K562 (cell line): ENCODE measurements at regions not wholly inside any gene's neighbourhood (a gene's known extent, or its start where the extent isn't known, plus 50 kb on each side); places are given as distances from the start of the nearest gene placed in this dataset.

Experiments
- C11orf30 ChIP-seq: fragments of 450-650 bp; IDR thresholded peaks from 2 replicates; pipeline ENCODE4 v1.6.1; 2016; ENCODE audit warnings: low read depth, mild to moderate bottlenecking
- TEAD4 ChIP-seq, 2 experiments: sonication (generic) in 1 of 2; formaldehyde crosslinking in 1 of 2; IDR thresholded peaks; 2 replicates each; pipeline versions ENCODE4 v1.6.1 to v1.8.0; 2012 to 2022; ENCODE audit warnings: borderline replicate concordance in 1 of 2, inconsistent platforms in 1 of 2, low read length in 1 of 2, mild to moderate bottlenecking in 1 of 2, missing genetic modification reagents in 1 of 2
- USF2 ChIP-seq: sonication (generic); formaldehyde crosslinking; IDR thresholded peaks from 2 replicates; pipeline ENCODE4 v1.5.0; 2020; ENCODE audit warnings: missing genetic modification reagents
- TF ChIP-seq, protein P1 (sequence below): sonication (generic); formaldehyde crosslinking; IDR thresholded peaks from 2 replicates; pipeline ENCODE4 v1.9.0; 2022; ENCODE audit warnings: mild to moderate bottlenecking, missing genetic modification reagents
- TF ChIP-seq, protein P2 (sequence below): sonication (generic); formaldehyde crosslinking; IDR thresholded peaks from 2 replicates; pipeline ENCODE4 v1.8.1; 2023; ENCODE audit warnings: mild to moderate bottlenecking, missing genetic modification reagents

DNA sequence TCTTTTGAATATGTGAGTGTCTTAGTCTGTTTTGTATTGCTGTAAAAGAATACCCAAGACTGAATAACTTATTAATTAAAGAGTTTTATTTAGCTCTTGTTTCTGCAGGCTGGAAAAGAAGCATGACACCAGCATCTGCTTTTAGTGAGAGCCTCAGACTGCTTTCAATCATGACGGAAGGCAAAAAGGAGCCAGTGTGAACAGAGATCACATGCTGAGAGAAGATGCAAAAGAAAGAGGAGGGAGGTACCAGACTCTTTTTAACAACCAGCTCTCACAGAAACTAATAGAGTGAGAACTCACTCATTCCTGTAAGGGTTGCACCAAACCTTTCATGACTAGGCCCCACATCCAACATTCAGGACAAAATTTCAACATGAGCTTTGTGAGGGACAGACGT, 101.6 kb upstream of the HNMT start:
- TF ChIP-seq TEAD4 (IDR thresholded peaks at IDR 0.05; ENCODE audit: low read length) = no peak
- no peak for TF ChIP-seq TEAD4 (CRISPR knock-in tag; IDR thresholded peaks at IDR 0.05; ENCODE audit: borderline replicate concordance)
- TF ChIP-seq, protein P1, sequence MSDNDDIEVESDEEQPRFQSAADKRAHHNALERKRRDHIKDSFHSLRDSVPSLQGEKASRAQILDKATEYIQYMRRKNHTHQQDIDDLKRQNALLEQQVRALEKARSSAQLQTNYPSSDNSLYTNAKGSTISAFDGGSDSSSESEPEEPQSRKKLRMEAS (CRISPR knock-in tag) = no peak
- TF ChIP-seq, protein P2, sequence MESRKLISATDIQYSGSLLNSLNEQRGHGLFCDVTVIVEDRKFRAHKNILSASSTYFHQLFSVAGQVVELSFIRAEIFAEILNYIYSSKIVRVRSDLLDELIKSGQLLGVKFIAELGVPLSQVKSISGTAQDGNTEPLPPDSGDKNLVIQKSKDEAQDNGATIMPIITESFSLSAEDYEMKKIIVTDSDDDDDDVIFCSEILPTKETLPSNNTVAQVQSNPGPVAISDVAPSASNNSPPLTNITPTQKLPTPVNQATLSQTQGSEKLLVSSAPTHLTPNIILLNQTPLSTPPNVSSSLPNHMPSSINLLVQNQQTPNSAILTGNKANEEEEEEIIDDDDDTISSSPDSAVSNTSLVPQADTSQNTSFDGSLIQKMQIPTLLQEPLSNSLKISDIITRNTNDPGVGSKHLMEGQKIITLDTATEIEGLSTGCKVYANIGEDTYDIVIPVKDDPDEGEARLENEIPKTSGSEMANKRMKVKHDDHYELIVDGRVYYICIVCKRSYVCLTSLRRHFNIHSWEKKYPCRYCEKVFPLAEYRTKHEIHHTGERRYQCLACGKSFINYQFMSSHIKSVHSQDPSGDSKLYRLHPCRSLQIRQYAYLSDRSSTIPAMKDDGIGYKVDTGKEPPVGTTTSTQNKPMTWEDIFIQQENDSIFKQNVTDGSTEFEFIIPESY = no peak
- TF ChIP-seq C11orf30 = no peak
- no peak for TF ChIP-seq USF2 (CRISPR knock-in tag)
